ENCODE measurements at regions not wholly inside any gene's neighbourhood (a gene's known extent, or its start where the extent isn't known, plus 50 kb on each side); places are given as distances from the start of the nearest gene placed in this dataset.

- TF ChIP-seq POLR2A (IDR thresholded peaks at IDR 0.05): no peak
- TF ChIP-seq, protein P1, sequence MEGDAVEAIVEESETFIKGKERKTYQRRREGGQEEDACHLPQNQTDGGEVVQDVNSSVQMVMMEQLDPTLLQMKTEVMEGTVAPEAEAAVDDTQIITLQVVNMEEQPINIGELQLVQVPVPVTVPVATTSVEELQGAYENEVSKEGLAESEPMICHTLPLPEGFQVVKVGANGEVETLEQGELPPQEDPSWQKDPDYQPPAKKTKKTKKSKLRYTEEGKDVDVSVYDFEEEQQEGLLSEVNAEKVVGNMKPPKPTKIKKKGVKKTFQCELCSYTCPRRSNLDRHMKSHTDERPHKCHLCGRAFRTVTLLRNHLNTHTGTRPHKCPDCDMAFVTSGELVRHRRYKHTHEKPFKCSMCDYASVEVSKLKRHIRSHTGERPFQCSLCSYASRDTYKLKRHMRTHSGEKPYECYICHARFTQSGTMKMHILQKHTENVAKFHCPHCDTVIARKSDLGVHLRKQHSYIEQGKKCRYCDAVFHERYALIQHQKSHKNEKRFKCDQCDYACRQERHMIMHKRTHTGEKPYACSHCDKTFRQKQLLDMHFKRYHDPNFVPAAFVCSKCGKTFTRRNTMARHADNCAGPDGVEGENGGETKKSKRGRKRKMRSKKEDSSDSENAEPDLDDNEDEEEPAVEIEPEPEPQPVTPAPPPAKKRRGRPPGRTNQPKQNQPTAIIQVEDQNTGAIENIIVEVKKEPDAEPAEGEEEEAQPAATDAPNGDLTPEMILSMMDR (IDR thresholded peaks at IDR 0.05): no peak
- no peak for ATAC-seq
- H3K4me1 ChIP-seq: peaks cover 0 to 8% (median 3%) of the 10 kb centered on the region in 4 donors
- H3K9me3 ChIP-seq: no peaks in the 10 kb centered on the region
- DNase-seq: peak in 1 of 3 donors; percentile 30
- H3K4me3 ChIP-seq: no peak overlapping the region
- H3K36me3 ChIP-seq: no peaks in the 10 kb centered on the region
- WGBS (ENCODE audit: insufficient coverage, low coverage, low lambda C conversion rate, missing lambda C conversion rate): 76% methylated on average over 3 of the region's 4 CpGs
- intact Hi-C loops (cut with DNase I): no loop called here
- H3K27me3 ChIP-seq: no peaks in the 10 kb centered on the region
- H3K27ac ChIP-seq: no peak overlapping the region
Observed at GRCh38 chr10:113441686-113442270, 111.1 kb upstream of the HABP2 start.

GRCh38 chr10:113442336-113442735, 110.5 kb upstream of the HABP2 start:
- Histone ChIP-seq H3K27ac (no peak overlapping the region), H3K4me1 (peaks cover 0 to 11% (median 5%) of the 10 kb centered on the region in 4 donors), H3K36me3 (no peaks in the 10 kb centered on the region), H3K4me3 (no peak overlapping the region), H3K9me3 (no peaks in the 10 kb centered on the region), H3K27me3 (no peaks in the 10 kb centered on the region)
- peak in 1 of 3 donors; percentile 35 for DNase-seq
- intact Hi-C loops (cut with DNase I): no loop called here
- TF ChIP-seq, protein P1 (IDR thresholded peaks at IDR 0.05): no peak
- no peak for TF ChIP-seq POLR2A (IDR thresholded peaks at IDR 0.05)
- ATAC-seq: no peak
- WGBS (ENCODE audit: insufficient coverage, low coverage, low lambda C conversion rate, missing lambda C conversion rate): 78% methylated on average over 2 of the region's 2 CpGs

GRCh38 chr10:113443141-113443925, 109.5 kb upstream of the HABP2 start:
- intact Hi-C loops (cut with DNase I): no loop called here
- Histone ChIP-seq H3K9me3 (no peaks in the 10 kb centered on the region), H3K4me3 (no peak overlapping the region), H3K27ac (no peak overlapping the region), H3K36me3 (no peaks in the 10 kb centered on the region), H3K27me3 (no peaks in the 10 kb centered on the region), H3K4me1 (peaks cover 0 to 17% (median 7%) of the 10 kb centered on the region in 4 donors)
- ATAC-seq (no peak), DNase-seq (peak in 1 of 3 donors; percentile 5)
- TF ChIP-seq, protein P1 (IDR thresholded peaks at IDR 0.05): no peak
- TF ChIP-seq POLR2A (IDR thresholded peaks at IDR 0.05): no peak
- WGBS (ENCODE audit: insufficient coverage, low coverage, low lambda C conversion rate, missing lambda C conversion rate): 89% methylated on average over 3 of the region's 3 CpGs

GRCh38 chr10:113444766-113445365, 108.0 kb upstream of the HABP2 start:
- WGBS (ENCODE audit: insufficient coverage, low coverage, low lambda C conversion rate, missing lambda C conversion rate): 71% methylated on average over 3 of the region's 3 CpGs
- Histone ChIP-seq H3K4me3 (no peak overlapping the region), H3K9me3 (no peaks in the 10 kb centered on the region), H3K36me3 (no peaks in the 10 kb centered on the region), H3K27me3 (no peaks in the 10 kb centered on the region), H3K27ac (no peak overlapping the region), H3K4me1 (peaks cover 0 to 17% (median 7%) of the 10 kb centered on the region in 4 donors)
- ATAC-seq (no peak), DNase-seq (no peak)
- no peak for TF ChIP-seq POLR2A (IDR thresholded peaks at IDR 0.05)
- TF ChIP-seq, protein P1 (IDR thresholded peaks at IDR 0.05): no peak
- intact Hi-C loops (cut with DNase I): no loop called here

All from right lobe of liver (tissue), 6 donors.